KMS-11 (cell line): ENCODE measurements at regions not wholly inside any gene's neighbourhood (a gene's known extent, or its start where the extent isn't known, plus 50 kb on each side); places are given as distances from the start of the nearest gene placed in this dataset.

Source experiments
- H2AFZ ChIP-seq: fragments of 200-600 bp; sonication (generic); 2 replicates; pipeline ENCODE4 v1.6.1; 2016; ENCODE audit warnings: antibody characterized with exemption, mixed run types, low read depth
- H3K27ac ChIP-seq: fragments of 200-600 bp; sonication (generic); 2 replicates; pipeline ENCODE4 v1.6.1; 2016; ENCODE audit warnings: mild to moderate bottlenecking, mixed run types
- H3K27me3 ChIP-seq: fragments of 200-600 bp; sonication (generic); 2 replicates; pipeline ENCODE4 v1.6.1; 2017; ENCODE audit warnings: mild to moderate bottlenecking, low read depth, mixed run types, moderate library complexity; ENCODE audit not compliant: insufficient read depth
- H3K36me3 ChIP-seq: fragments of 200-600 bp; sonication (generic); 2 replicates; pipeline ENCODE4 v1.6.1; 2017; ENCODE audit warnings: mild to moderate bottlenecking, mixed run types; ENCODE audit not compliant: insufficient read depth
- H3K4me1 ChIP-seq: fragments of 200-600 bp; sonication (generic); 2 replicates; pipeline ENCODE4 v1.6.1; 2016; ENCODE audit warnings: mild to moderate bottlenecking, low read depth, mixed run types; ENCODE audit not compliant: poor library complexity, severe bottlenecking
- H3K4me2 ChIP-seq: fragments of 200-600 bp; sonication (generic); 2 replicates; pipeline ENCODE4 v1.7.0; 2016; ENCODE audit warnings: mild to moderate bottlenecking, mixed run types
- H3K4me3 ChIP-seq: fragments of 200-600 bp; sonication (generic); IDR thresholded peaks from 2 replicates; pipeline ENCODE4 v1.6.1; 2017; ENCODE audit warnings: low read depth, low read length, mixed read lengths; ENCODE audit not compliant: insufficient read depth
- H3K79me2 ChIP-seq: fragments of 200-600 bp; sonication (generic); 2 replicates; pipeline ENCODE4 v1.6.1; 2016; ENCODE audit warnings: low read depth, mixed run types; ENCODE audit not compliant: insufficient read depth
- H3K9ac ChIP-seq: fragments of 200-600 bp; sonication (generic); 2 replicates; pipeline ENCODE4 v1.6.1; 2016; ENCODE audit warnings: mild to moderate bottlenecking, mixed run types
- H4K20me1 ChIP-seq: fragments of 200-600 bp; sonication (generic); 2 replicates; pipeline ENCODE4 v1.6.1; 2016; ENCODE audit warnings: mild to moderate bottlenecking, mixed run types; ENCODE audit not compliant: insufficient read depth
- CTCF ChIP-seq: fragments of 200-600 bp; sonication (generic); conservative IDR thresholded peaks from 2 replicates; pipeline ENCODE4 v1.6.1; 2017; ENCODE audit warnings: low read depth, mild to moderate bottlenecking, antibody characterized with exemption, low read length, moderate library complexity, mixed read lengths

- no peaks in the 10 kb centered on the region for H3K79me2 ChIP-seq
- no peaks in the 10 kb centered on the region for H3K27me3 ChIP-seq
- H3K4me1 ChIP-seq: no peaks in the 10 kb centered on the region
- no peak overlapping the region for H3K4me3 ChIP-seq
- no peak overlapping the region for H2AFZ ChIP-seq
- H3K27ac ChIP-seq: no peak overlapping the region
- H3K9ac ChIP-seq: no peak overlapping the region
- no peak overlapping the region for H3K4me2 ChIP-seq
- H4K20me1 ChIP-seq: no peaks in the 10 kb centered on the region
- TF ChIP-seq CTCF: no peak
- H3K36me3 ChIP-seq: no peaks in the 10 kb centered on the region
Observed at GRCh38 chr15:60212536-60212935, 185.2 kb downstream of the ANXA2 start.

GRCh38 chr15:60213377-60214000 lies 184.3 kb downstream of the ANXA2 start:
- Histone ChIP-seq H3K79me2 (no peaks in the 10 kb centered on the region), H3K4me2 (no peak overlapping the region), H3K4me1 (no peaks in the 10 kb centered on the region), H3K27me3 (no peaks in the 10 kb centered on the region), H2AFZ (no peak overlapping the region), H4K20me1 (no peaks in the 10 kb centered on the region), H3K9ac (no peak overlapping the region), H3K36me3 (no peaks in the 10 kb centered on the region), H3K27ac (no peak overlapping the region), H3K4me3 (no peak overlapping the region)
- no peak for TF ChIP-seq CTCF

- H3K4me1 ChIP-seq: no peaks in the 10 kb centered on the region
- no peak overlapping the region for H3K27ac ChIP-seq
- no peaks in the 10 kb centered on the region for H4K20me1 ChIP-seq
- no peak overlapping the region for H3K4me2 ChIP-seq
- no peak overlapping the region for H3K4me3 ChIP-seq
- no peaks in the 10 kb centered on the region for H3K79me2 ChIP-seq
- no peak overlapping the region for H3K9ac ChIP-seq
- no peaks in the 10 kb centered on the region for H3K27me3 ChIP-seq
- H3K36me3 ChIP-seq: no peaks in the 10 kb centered on the region
- H2AFZ ChIP-seq: no peak overlapping the region
- TF ChIP-seq CTCF: no peak
Observed at GRCh38 chr15:60214201-60214600, 183.6 kb downstream of the ANXA2 start.

GRCh38 chr15:60215225-60215963 lies 182.4 kb downstream of the ANXA2 start:
- H3K9ac ChIP-seq: no peak overlapping the region
- no peak overlapping the region for H3K4me3 ChIP-seq
- TF ChIP-seq CTCF: no peak
- no peak overlapping the region for H2AFZ ChIP-seq
- H3K4me2 ChIP-seq: no peak overlapping the region
- H3K79me2 ChIP-seq: no peaks in the 10 kb centered on the region
- no peak overlapping the region for H3K27ac ChIP-seq
- no peaks in the 10 kb centered on the region for H3K4me1 ChIP-seq
- H3K36me3 ChIP-seq: no peaks in the 10 kb centered on the region
- no peaks in the 10 kb centered on the region for H3K27me3 ChIP-seq
- H4K20me1 ChIP-seq: no peaks in the 10 kb centered on the region
